NCI-H1436 treated with DMSO at 0.1 percent for 48 hours (cell line): ENCODE measurements at regions not wholly inside any gene's neighbourhood (a gene's known extent, or its start where the extent isn't known, plus 50 kb on each side); places are given as distances from the start of the nearest gene placed in this dataset.
"Not testable (repeated sequence)": the region's sequence is repeated elsewhere in the genome, so short reads cannot be mapped to it uniquely, and the experiment has no call there.

ENCODE experiments used
- DNase-seq: peaks from one replicate; lab custom pipeline; 2025; lab: John Stamatoyannopoulos, UW

DNA sequence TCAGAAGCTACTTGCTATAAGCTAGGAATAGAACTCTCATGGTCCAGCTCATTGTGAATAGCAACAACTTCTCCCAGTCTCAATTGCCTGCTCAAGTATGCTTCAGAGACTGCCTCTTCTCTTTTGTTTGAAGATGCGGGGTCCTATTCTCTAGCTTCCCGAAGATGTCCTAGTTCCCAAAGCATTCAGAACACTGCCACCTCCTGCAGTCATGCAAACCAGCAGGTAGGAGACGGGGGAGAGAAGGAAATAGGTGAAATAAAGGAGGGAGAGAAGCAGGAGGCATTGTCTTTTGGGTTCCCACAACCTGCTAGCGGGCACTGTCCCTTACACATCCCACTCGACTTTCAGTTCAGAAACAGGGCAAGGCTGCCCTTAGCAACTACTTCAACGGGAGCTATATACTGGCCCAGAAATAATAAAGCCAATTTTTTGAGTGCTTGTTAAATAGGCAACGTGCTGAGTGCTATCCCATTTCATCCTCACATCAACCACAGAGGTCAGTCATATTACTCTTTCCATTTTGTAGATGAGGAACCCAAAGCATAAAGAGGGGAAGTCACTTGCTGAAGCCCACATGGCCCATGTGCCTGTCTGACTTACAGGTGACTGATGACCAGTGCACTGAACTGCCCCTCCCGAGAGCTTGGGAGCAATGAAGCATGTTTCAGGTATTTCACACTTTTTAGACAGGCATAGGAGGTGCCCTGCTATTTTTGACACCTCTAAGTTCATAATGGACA is 61.9 kb upstream of the ATXN1 start:
- DNase-seq: no peak

DNA sequence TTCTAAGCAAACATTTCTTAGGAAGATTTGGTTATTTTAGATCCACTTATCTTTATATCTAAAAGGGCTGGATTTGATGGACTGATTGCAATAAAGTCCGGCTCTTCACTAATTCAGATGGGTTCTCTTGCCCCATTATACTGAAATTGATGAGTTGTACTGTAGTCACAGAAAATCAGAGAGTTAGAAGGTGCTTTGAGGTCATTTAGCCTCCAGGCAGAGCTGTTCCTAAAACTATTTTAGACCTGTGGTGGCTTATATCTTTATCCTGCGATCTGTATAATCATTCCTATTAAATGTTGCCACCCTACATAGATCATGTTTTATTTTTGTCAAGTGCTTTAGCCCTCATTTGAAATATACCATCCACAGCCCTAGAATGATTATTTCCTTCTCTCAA is 61.3 kb upstream of the ATXN1 start:
- DNase-seq: no peak

DNA sequence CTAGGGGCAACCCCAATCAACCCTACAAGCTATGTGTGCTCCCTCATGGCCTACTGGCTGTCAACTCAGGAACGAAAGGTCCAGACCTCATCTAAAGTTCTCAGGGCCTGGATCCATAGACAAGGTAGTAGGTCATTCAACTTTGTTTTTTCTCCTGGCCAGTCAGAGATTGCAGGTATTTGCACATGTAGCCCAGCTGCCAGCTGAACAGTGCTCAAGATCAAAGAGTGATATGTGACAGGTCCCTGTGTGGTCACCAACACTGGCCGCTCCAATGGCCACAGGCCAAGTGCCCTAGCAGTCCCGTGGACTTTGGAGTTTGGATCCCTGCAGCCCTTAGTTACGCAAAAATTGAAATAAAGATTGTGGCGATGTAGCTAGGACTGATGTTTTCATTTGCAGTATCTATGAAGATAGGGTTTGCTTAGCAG is 60.6 kb upstream of the ATXN1 start:
- no peak for DNase-seq

DNA sequence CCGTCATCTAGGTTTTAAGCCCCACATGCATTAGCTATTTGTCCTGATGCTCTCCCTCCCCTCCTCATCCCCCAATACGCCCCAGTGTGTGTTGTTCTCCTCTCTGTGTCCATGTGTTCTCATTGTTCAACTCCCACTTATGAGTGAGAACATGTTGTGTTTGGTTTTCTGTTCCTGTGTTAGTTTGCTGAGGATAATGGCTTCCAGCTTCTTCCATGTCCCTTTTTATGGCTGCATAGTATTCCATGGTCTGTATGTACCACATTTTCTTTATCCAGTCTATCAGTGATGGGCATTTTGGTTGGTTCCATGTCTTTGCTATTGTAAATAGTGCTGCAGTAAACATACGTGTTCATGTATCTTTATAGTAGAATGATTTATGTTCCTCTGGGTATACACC is 59.0 kb upstream of the ATXN1 start:
- DNase-seq: not testable (repeated sequence)

DNA sequence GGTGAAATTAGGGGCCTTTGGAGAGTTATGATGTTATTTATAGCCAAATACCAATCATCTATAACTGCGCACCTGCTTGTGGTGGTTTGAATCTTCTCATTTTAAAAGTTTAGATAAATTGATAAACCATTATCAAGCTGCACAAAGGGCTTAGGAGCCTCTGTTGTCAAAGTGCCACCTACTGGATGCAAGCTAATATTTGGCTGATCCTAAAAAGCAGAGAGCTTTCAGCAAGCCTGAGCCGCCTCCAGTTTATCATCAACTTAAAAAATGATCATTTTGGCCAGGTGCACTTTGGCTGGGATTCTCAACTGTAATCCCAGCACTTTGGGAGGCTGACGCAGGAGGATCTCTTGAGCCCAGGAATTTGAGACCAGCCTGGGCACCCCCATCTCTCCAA is 58.5 kb upstream of the ATXN1 start:
- no peak for DNase-seq

GRCh38 chr6:16818992-16819626 is 57.8 kb upstream of the ATXN1 start:
- no peak for DNase-seq

GRCh38 chr6:16817594-16817993 is 56.3 kb upstream of the ATXN1 start:
- no peak for DNase-seq

GRCh38 chr6:16816891-16817290 is 55.6 kb upstream of the ATXN1 start:
- DNase-seq: no peak

- no peak for DNase-seq
Measured at GRCh38 chr6:16812993-16813392, 51.7 kb upstream of the ATXN1 start.

DNA sequence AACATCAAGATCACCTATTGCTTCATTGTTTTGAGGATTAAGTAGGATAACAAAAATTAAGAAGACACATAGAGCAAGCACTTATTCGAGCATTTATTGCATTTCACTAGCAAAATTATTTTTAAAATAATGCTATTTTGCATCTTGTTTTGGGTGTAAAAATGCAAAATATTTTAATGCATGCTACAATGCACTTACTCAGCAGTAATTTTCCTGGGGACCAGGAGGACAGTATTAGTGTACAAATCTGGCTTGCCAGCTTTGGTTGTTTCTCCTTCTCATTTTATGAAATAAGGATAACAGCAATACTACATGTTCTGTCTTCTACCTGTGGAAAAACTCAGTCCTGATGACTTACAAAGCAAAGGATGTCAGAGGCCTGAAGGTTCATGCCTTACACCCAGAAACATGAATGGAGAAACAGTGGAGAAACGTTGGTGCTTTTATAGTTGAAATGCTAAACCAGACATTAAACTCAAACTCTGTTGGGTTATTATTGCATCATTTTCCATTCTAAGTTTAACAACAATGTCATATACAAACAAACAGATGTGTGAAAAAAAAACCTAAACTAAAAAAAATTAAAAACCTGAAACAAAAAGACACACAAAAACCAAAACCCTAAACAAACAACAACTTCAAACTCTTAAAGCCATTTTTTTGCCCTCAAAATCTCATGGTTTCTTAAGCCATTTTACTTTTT is 50.2 kb upstream of the ATXN1 start:
- DNase-seq: no peak
